ENCODE measurements at regions not wholly inside any gene's neighbourhood (a gene's known extent, or its start where the extent isn't known, plus 50 kb on each side); places are given as distances from the start of the nearest gene placed in this dataset.
"Not testable (repeated sequence)": the region's sequence is repeated elsewhere in the genome, so short reads cannot be mapped to it uniquely, and the experiment has no call there.

DNA sequence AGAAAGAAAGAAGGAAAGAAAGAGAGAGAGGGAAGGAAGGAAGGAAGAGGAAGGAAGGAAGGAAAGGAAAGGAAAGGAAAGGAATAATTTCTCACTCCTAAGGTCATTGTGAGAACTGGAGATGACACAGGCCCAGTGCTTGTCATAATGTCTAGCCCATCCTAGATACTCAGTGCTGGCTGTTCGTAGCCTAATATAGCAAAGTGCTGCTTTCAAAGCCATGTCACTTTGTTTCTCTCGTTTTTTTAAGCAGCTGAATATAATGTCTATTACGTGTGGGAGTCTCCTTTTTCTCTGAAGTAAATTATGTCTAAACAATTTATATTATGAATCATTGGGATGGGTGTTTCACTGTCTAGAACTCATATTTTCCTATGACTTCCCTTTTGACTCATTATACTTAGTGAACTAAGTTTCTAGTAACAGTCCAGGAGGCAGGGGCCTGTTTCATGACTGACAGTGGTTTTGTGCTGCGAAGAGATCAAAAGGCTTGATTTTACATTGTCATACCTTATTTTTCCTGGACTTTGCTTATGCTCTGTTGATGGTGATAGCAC lies 327.0 kb upstream of the ZFP42 start:
- no peak overlapping the region for H3K27ac ChIP-seq
- H3K36me3 ChIP-seq (replicated peaks in 1 of 2; ENCODE audit: insufficient read depth in 1 of 2, low read depth in 2 of 2) = no peaks in the 10 kb centered on the region
- no peaks in the 10 kb centered on the region for H3K9me3 ChIP-seq
- WGBS, 2 donors = 46 to 48% methylated on average over 4 of the region's 4 CpGs
- H3K4me1 ChIP-seq = no peaks in the 10 kb centered on the region
- intact Hi-C loops (cut with DNase I) = no loop called here
- no peak for DNase-seq
- H3K27me3 ChIP-seq = no peaks in the 10 kb centered on the region
- TF ChIP-seq POLR2A (IDR thresholded peaks at IDR 0.05) = no peak
- TF ChIP-seq, protein P1, sequence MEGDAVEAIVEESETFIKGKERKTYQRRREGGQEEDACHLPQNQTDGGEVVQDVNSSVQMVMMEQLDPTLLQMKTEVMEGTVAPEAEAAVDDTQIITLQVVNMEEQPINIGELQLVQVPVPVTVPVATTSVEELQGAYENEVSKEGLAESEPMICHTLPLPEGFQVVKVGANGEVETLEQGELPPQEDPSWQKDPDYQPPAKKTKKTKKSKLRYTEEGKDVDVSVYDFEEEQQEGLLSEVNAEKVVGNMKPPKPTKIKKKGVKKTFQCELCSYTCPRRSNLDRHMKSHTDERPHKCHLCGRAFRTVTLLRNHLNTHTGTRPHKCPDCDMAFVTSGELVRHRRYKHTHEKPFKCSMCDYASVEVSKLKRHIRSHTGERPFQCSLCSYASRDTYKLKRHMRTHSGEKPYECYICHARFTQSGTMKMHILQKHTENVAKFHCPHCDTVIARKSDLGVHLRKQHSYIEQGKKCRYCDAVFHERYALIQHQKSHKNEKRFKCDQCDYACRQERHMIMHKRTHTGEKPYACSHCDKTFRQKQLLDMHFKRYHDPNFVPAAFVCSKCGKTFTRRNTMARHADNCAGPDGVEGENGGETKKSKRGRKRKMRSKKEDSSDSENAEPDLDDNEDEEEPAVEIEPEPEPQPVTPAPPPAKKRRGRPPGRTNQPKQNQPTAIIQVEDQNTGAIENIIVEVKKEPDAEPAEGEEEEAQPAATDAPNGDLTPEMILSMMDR (IDR thresholded peaks at IDR 0.05) = no peak
- no peak for ATAC-seq
- H3K4me3 ChIP-seq = no peak overlapping the region

- H3K36me3 ChIP-seq (replicated peaks in 1 of 2; ENCODE audit: insufficient read depth in 1 of 2, low read depth in 2 of 2) = not testable (repeated sequence)
These were observed 324.1 kb upstream of the ZFP42 start for GRCh38 chr4:187671521-187671920.

DNA sequence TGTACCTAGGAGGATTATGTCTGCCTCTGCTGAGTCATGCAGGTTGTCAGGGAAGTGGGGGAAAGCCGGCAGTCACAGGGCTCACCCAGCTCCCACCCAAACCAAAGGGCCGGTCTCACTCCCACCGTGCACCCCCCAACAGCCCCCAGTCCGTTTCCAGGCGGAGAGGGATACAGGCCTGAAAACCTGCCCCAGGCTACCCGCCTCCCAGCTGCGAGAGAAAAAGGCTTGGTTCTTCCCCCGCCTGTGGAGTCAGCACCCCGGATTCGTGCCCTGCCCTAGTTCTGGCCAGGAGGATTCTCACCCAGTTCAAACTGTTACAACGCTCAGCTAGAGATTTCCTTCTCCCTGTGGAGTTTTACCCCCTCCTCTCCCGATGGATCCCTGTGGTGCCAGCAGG lies 323.6 kb upstream of the ZFP42 start:
- H3K4me1 ChIP-seq; H3K4me3 ChIP-seq; H3K9me3 ChIP-seq; H3K27me3 ChIP-seq; DNase-seq; ATAC-seq; H3K36me3 ChIP-seq (replicated peaks in 1 of 2; ENCODE audit: insufficient read depth in 1 of 2, low read depth in 2 of 2); intact Hi-C loops (cut with DNase I); H3K27ac ChIP-seq: not testable (repeated sequence)
- 86 to 96% methylated on average over 4 to 5 of the region's 12 CpGs for WGBS, 2 donors

More at GRCh38 chr4:187671521-187671920, 324.1 kb upstream of the ZFP42 start:
- intact Hi-C loops (cut with DNase I); H3K27ac ChIP-seq; H3K27me3 ChIP-seq; ATAC-seq; H3K4me3 ChIP-seq; H3K4me1 ChIP-seq; H3K9me3 ChIP-seq; DNase-seq: not testable (repeated sequence)
- WGBS, 2 donors = 83 to 85% methylated on average over 10 to 11 of the region's 13 CpGs

DNA sequence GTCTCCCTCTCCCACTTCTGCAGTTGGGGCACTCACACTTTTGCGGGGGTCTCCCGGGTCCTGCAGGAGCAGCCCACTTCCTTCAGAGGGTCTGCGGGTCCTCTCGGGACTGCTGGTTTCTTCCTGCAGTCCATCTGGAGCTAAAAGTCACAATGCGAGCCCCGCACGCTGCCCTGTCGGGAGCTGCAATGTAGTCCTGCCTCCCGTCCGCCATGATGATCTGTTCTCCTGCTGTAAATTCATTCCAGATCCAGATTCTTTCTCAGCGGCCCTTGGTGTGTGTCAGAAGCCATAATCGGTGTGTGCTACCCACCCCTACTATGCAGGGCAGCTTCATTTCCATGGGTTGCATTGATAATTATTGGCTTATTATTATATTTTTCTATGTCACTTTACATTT lies 323.0 kb upstream of the ZFP42 start:
- WGBS, 2 donors = 75 to 88% methylated on average over 4 to 6 of the region's 12 CpGs
- H3K27ac ChIP-seq; H3K4me1 ChIP-seq; ATAC-seq; intact Hi-C loops (cut with DNase I); H3K9me3 ChIP-seq; H3K27me3 ChIP-seq; H3K4me3 ChIP-seq; DNase-seq; H3K36me3 ChIP-seq (replicated peaks in 1 of 2; ENCODE audit: insufficient read depth in 1 of 2, low read depth in 2 of 2): not testable (repeated sequence)

GRCh38 chr4:187679450-187679849 lies 316.1 kb upstream of the ZFP42 start:
- intact Hi-C loops (cut with DNase I) = no loop called here
- DNase-seq (no peak), ATAC-seq (no peak)
- TF ChIP-seq, protein P1 (IDR thresholded peaks at IDR 0.05) = no peak
- TF ChIP-seq POLR2A (IDR thresholded peaks at IDR 0.05) = no peak
- WGBS, 2 donors = 55 to 56% methylated on average over 2 of the region's 2 CpGs
- Histone ChIP-seq H3K9me3 (no peaks in the 10 kb centered on the region), H3K27me3 (no peaks in the 10 kb centered on the region), H3K4me1 (no peaks in the 10 kb centered on the region), H3K36me3 (replicated peaks in 1 of 2; ENCODE audit: insufficient read depth in 1 of 2, low read depth in 2 of 2) (no peaks in the 10 kb centered on the region), H3K4me3 (no peak overlapping the region), H3K27ac (no peak overlapping the region)

GRCh38 chr4:187685247-187685646 lies 310.3 kb upstream of the ZFP42 start:
- no peak for DNase-seq
- TF ChIP-seq, protein P1 (IDR thresholded peaks at IDR 0.05) = no peak
- TF ChIP-seq POLR2A (IDR thresholded peaks at IDR 0.05) = no peak
- H3K9me3 ChIP-seq = no peaks in the 10 kb centered on the region
- no peak overlapping the region for H3K4me3 ChIP-seq
- intact Hi-C loops (cut with DNase I) = no loop called here
- H3K27me3 ChIP-seq = no peaks in the 10 kb centered on the region
- ATAC-seq = no peak
- no peak overlapping the region for H3K27ac ChIP-seq
- no peaks in the 10 kb centered on the region for H3K4me1 ChIP-seq
- no peaks in the 10 kb centered on the region for H3K36me3 ChIP-seq (replicated peaks in 1 of 2; ENCODE audit: insufficient read depth in 1 of 2, low read depth in 2 of 2)
- 52 to 62% methylated on average over 6 of the region's 6 CpGs for WGBS, 2 donors

All from body of pancreas (tissue), 4 donors.